Memory B cell (primary cell): ENCODE measurements at regions not wholly inside any gene's neighbourhood (a gene's known extent, or its start where the extent isn't known, plus 50 kb on each side); places are given as distances from the start of the nearest gene placed in this dataset.

Experiments used
- ATAC-seq: fragments of 150-1000 bp; cut with Tn5 transposase; 2 replicates; pipeline ENCODE4 v1.10.0; 2021; ENCODE audit warnings: low read depth, mild to moderate bottlenecking, moderate library complexity
- DNase-seq, 2 donors: peaks; one replicate each; pipeline ENCODE4 v3.0.0; 2022; ENCODE audit warnings: low spot score in 2 of 2
- H3K27ac Mint-ChIP-seq: one replicate; pipeline ENCODE4 v1.8.0; 2022; ENCODE audit warnings: mild to moderate bottlenecking, moderate library complexity, mixed read lengths
- H3K27me3 Mint-ChIP-seq: one replicate; pipeline ENCODE4 v1.8.0; 2022; ENCODE audit warnings: mixed read lengths
- H3K36me3 Mint-ChIP-seq: one replicate; pipeline ENCODE4 v1.8.0; 2022; ENCODE audit warnings: mild to moderate bottlenecking, mixed read lengths
- H3K4me1 Mint-ChIP-seq: one replicate; pipeline ENCODE4 v1.8.0; 2022; ENCODE audit warnings: mixed read lengths
- H3K4me3 Mint-ChIP-seq: one replicate; pipeline ENCODE4 v1.8.0; 2022; ENCODE audit warnings: mild to moderate bottlenecking, moderate library complexity, mixed read lengths
- H3K9me3 Mint-ChIP-seq: one replicate; pipeline ENCODE4 v1.8.0; 2022; ENCODE audit warnings: mixed read lengths

GRCh38 chr3:43198791-43199644 lies 87.3 kb upstream of the SNRK start:
- H3K27ac Mint-ChIP-seq, result no peak overlapping the region
- H3K9me3 Mint-ChIP-seq, result peaks cover 5% of the 10 kb centered on the region
- H3K4me3 Mint-ChIP-seq, result no peak overlapping the region
- H3K36me3 Mint-ChIP-seq, result peaks cover 2% of the 10 kb centered on the region
- peaks cover 11% of the 10 kb centered on the region for H3K27me3 Mint-ChIP-seq
- H3K4me1 Mint-ChIP-seq, result peaks cover 3% of the 10 kb centered on the region
- ATAC-seq (no peak), DNase-seq (no peak)

- no peak overlapping the region for H3K4me3 Mint-ChIP-seq
- H3K9me3 Mint-ChIP-seq, result peaks cover 5% of the 10 kb centered on the region
- peaks cover 2% of the 10 kb centered on the region for H3K36me3 Mint-ChIP-seq
- no peak overlapping the region for H3K27ac Mint-ChIP-seq
- H3K4me1 Mint-ChIP-seq, result peaks cover 3% of the 10 kb centered on the region
- no peak for ATAC-seq
- no peak for DNase-seq
- peaks cover 14% of the 10 kb centered on the region for H3K27me3 Mint-ChIP-seq
These were observed 88.0 kb upstream of the SNRK start for GRCh38 chr3:43198301-43198700.

- H3K4me1 Mint-ChIP-seq, result peaks cover 3% of the 10 kb centered on the region
- H3K4me3 Mint-ChIP-seq, result no peak overlapping the region
- peaks cover 5% of the 10 kb centered on the region for H3K9me3 Mint-ChIP-seq
- no peak overlapping the region for H3K27ac Mint-ChIP-seq
- DNase-seq, result no peak
- peaks cover 14% of the 10 kb centered on the region for H3K27me3 Mint-ChIP-seq
- ATAC-seq, result no peak
- peaks cover 2% of the 10 kb centered on the region for H3K36me3 Mint-ChIP-seq
These were observed 89.2 kb upstream of the SNRK start for GRCh38 chr3:43197181-43197580.

GRCh38 chr3:43196721-43197120 lies 89.6 kb upstream of the SNRK start:
- ATAC-seq, result no peak
- Mint-ChIP-seq H3K27me3 (peaks cover 14% of the 10 kb centered on the region), H3K9me3 (peaks cover 5% of the 10 kb centered on the region), H3K4me3 (no peak overlapping the region), H3K36me3 (peaks cover 2% of the 10 kb centered on the region), H3K27ac (no peak overlapping the region), H3K4me1 (peaks cover 3% of the 10 kb centered on the region)
- no peak for DNase-seq

- Mint-ChIP-seq H3K4me3 (no peak overlapping the region), H3K4me1 (no peaks in the 10 kb centered on the region), H3K27ac (no peak overlapping the region), H3K9me3 (peaks cover 5% of the 10 kb centered on the region), H3K36me3 (peaks cover 2% of the 10 kb centered on the region), H3K27me3 (peaks cover 16% of the 10 kb centered on the region)
- no peak for DNase-seq
- no peak for ATAC-seq
These were observed 89.2 kb upstream of the POMGNT2 start for GRCh38 chr3:43195115-43195498.

- no peak for ATAC-seq
- H3K36me3 Mint-ChIP-seq, result no peaks in the 10 kb centered on the region
- H3K9me3 Mint-ChIP-seq, result peaks cover 5% of the 10 kb centered on the region
- H3K4me1 Mint-ChIP-seq, result no peaks in the 10 kb centered on the region
- H3K27ac Mint-ChIP-seq, result no peak overlapping the region
- no peak overlapping the region for H3K4me3 Mint-ChIP-seq
- H3K27me3 Mint-ChIP-seq, result peaks cover 14% of the 10 kb centered on the region
- no peak for DNase-seq
These were observed 88.7 kb upstream of the POMGNT2 start for GRCh38 chr3:43194490-43195114.

GRCh38 chr3:43194069-43194468 lies 88.2 kb upstream of the POMGNT2 start:
- Mint-ChIP-seq H3K36me3 (no peaks in the 10 kb centered on the region), H3K27ac (no peak overlapping the region), H3K27me3 (peaks cover 14% of the 10 kb centered on the region), H3K4me3 (no peak overlapping the region), H3K9me3 (peaks cover 2% of the 10 kb centered on the region), H3K4me1 (no peaks in the 10 kb centered on the region)
- DNase-seq (no peak), ATAC-seq (no peak)

- Mint-ChIP-seq H3K4me3 (no peak overlapping the region), H3K9me3 (no peaks in the 10 kb centered on the region), H3K36me3 (no peaks in the 10 kb centered on the region), H3K4me1 (no peaks in the 10 kb centered on the region), H3K27ac (no peak overlapping the region), H3K27me3 (peaks cover 13% of the 10 kb centered on the region)
- DNase-seq (no peak), ATAC-seq (no peak)
These were observed 86.1 kb upstream of the POMGNT2 start for GRCh38 chr3:43192028-43192427.

GRCh38 chr3:43191116-43191515 lies 85.2 kb upstream of the POMGNT2 start:
- ATAC-seq (no peak), DNase-seq (no peak)
- Mint-ChIP-seq H3K9me3 (no peaks in the 10 kb centered on the region), H3K36me3 (no peaks in the 10 kb centered on the region), H3K4me3 (no peak overlapping the region), H3K27me3 (peaks cover 13% of the 10 kb centered on the region), H3K27ac (no peak overlapping the region), H3K4me1 (no peaks in the 10 kb centered on the region)

GRCh38 chr3:43190670-43191069 lies 84.8 kb upstream of the POMGNT2 start:
- Mint-ChIP-seq H3K27me3 (peaks cover 14% of the 10 kb centered on the region), H3K9me3 (no peaks in the 10 kb centered on the region), H3K4me1 (no peaks in the 10 kb centered on the region), H3K4me3 (no peak overlapping the region), H3K36me3 (no peaks in the 10 kb centered on the region), H3K27ac (no peak overlapping the region)
- DNase-seq (no peak), ATAC-seq (no peak)

GRCh38 chr3:43187836-43188479 lies 82.1 kb upstream of the POMGNT2 start:
- H3K36me3 Mint-ChIP-seq, result no peaks in the 10 kb centered on the region
- H3K9me3 Mint-ChIP-seq, result no peaks in the 10 kb centered on the region
- H3K4me3 Mint-ChIP-seq, result no peak overlapping the region
- ATAC-seq (no peak), DNase-seq (no peak)
- no peaks in the 10 kb centered on the region for H3K4me1 Mint-ChIP-seq
- H3K27me3 Mint-ChIP-seq, result peaks cover 12% of the 10 kb centered on the region
- no peak overlapping the region for H3K27ac Mint-ChIP-seq

- Mint-ChIP-seq H3K4me3 (no peak overlapping the region), H3K4me1 (peaks cover 9% of the 10 kb centered on the region), H3K27me3 (peaks cover 13% of the 10 kb centered on the region), H3K36me3 (no peaks in the 10 kb centered on the region), H3K27ac (no peak overlapping the region), H3K9me3 (no peaks in the 10 kb centered on the region)
- DNase-seq (no peak), ATAC-seq (no peak)
These were observed 80.1 kb upstream of the POMGNT2 start for GRCh38 chr3:43185983-43186314.

GRCh38 chr3:43185274-43185982 lies 79.5 kb upstream of the POMGNT2 start:
- Mint-ChIP-seq H3K4me3 (no peak overlapping the region), H3K4me1 (peaks cover 13% of the 10 kb centered on the region), H3K27ac (no peak overlapping the region), H3K9me3 (no peaks in the 10 kb centered on the region), H3K27me3 (peaks cover 11% of the 10 kb centered on the region), H3K36me3 (no peaks in the 10 kb centered on the region)
- no peak for ATAC-seq
- no peak for DNase-seq

- Mint-ChIP-seq H3K27ac (no peak overlapping the region), H3K27me3 (peaks cover 6% of the 10 kb centered on the region), H3K4me1 (peaks cover 27% of the 10 kb centered on the region), H3K4me3 (no peak overlapping the region), H3K9me3 (no peaks in the 10 kb centered on the region), H3K36me3 (no peaks in the 10 kb centered on the region)
- ATAC-seq (no peak), DNase-seq (no peak)
These were observed 77.6 kb upstream of the POMGNT2 start for GRCh38 chr3:43183456-43183855.
